Ovary (tissue), 3 donors: ENCODE measurements at regions not wholly inside any gene's neighbourhood (a gene's known extent, or its start where the extent isn't known, plus 50 kb on each side); places are given as distances from the start of the nearest gene placed in this dataset.

Experiments
- POLR2A ChIP-seq: fragments of 450-650 bp; IDR thresholded peaks from one replicate; pipeline ENCODE4 v1.6.1; 2017; ENCODE audit warnings: antibody characterized with exemption, mild to moderate bottlenecking, moderate library complexity
- TF ChIP-seq, protein P1 (sequence below), 3 donors: fragments of 450-650 bp in 2 of 3; fragments of 200-600 bp in 1 of 3; IDR thresholded peaks; one replicate each; pipeline versions ENCODE4 v1.5.1 to v1.8.0; 2016 to 2022; ENCODE audit warnings: antibody characterized with exemption in 3 of 3, mild to moderate bottlenecking in 1 of 3
- donor health status: DM: no; HTN: no; CAD: no.

DNA sequence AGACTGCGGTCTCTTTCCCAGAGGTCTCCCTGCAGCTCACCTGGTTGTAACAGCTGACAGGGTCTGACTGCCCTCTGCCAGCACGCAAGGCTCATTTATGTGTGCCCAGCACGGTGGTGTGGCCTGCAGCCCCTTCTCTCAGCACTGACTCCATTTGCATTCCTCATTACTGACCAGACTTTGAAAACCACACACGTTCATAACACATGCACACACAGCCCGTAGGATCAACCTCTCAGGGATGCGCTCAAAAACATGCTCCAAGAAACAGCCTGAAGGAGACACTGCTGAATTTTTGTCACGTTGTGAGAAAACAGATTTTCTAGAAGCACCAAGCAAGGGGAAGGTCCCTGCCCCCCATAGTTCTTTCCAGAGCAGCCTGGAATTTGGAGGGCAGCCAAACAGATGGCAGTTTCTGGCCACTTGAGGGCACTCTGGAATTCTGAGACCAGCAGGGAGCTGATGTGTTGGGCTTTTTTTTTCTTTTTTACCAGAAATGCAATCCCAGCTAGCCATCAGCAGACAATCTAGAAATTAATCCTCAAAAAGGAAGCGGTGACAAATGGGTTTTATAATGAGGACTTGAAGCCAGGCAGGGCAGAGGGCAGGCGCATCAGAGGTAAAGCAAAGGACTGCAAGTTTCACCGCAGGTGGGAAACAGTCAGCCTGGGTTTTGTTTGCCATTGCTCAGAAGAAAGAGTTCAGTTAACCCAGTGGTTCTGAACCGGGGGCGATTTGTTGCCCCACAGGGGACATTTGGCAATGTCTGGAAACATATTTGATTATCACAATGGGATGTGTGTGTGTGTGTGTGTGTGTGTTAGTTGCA is 170.5 kb upstream of the PROK2 start:
- no peak for TF ChIP-seq POLR2A
- TF ChIP-seq, protein P1, sequence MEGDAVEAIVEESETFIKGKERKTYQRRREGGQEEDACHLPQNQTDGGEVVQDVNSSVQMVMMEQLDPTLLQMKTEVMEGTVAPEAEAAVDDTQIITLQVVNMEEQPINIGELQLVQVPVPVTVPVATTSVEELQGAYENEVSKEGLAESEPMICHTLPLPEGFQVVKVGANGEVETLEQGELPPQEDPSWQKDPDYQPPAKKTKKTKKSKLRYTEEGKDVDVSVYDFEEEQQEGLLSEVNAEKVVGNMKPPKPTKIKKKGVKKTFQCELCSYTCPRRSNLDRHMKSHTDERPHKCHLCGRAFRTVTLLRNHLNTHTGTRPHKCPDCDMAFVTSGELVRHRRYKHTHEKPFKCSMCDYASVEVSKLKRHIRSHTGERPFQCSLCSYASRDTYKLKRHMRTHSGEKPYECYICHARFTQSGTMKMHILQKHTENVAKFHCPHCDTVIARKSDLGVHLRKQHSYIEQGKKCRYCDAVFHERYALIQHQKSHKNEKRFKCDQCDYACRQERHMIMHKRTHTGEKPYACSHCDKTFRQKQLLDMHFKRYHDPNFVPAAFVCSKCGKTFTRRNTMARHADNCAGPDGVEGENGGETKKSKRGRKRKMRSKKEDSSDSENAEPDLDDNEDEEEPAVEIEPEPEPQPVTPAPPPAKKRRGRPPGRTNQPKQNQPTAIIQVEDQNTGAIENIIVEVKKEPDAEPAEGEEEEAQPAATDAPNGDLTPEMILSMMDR (IDR thresholded peaks at IDR 0.05): peak; percentile 47 to 56 (median 48)
